ENCODE measurements at regions not wholly inside any gene's neighbourhood (a gene's known extent, or its start where the extent isn't known, plus 50 kb on each side); places are given as distances from the start of the nearest gene placed in this dataset.
"Not testable (repeated sequence)": the region's sequence is repeated elsewhere in the genome, so short reads cannot be mapped to it uniquely, and the experiment has no call there.

GRCh38 chr5:57429513-57430120, 53.0 kb downstream of the ACTBL2 start:
- H3K36me3 Mint-ChIP-seq, result no peaks in the 10 kb centered on the region
- H3K27ac Mint-ChIP-seq, result no peak overlapping the region
- DNase-seq, result no peak
- no peak overlapping the region for H3K4me3 Mint-ChIP-seq
- no peaks in the 10 kb centered on the region for H3K4me1 Mint-ChIP-seq
- peaks cover 4% of the 10 kb centered on the region for H3K27me3 Mint-ChIP-seq
- no peaks in the 10 kb centered on the region for H3K9me3 Mint-ChIP-seq

GRCh38 chr5:57429021-57429420, 53.6 kb downstream of the ACTBL2 start:
- not testable (repeated sequence) for H3K36me3 Mint-ChIP-seq, H3K9me3 Mint-ChIP-seq, H3K27me3 Mint-ChIP-seq, H3K4me1 Mint-ChIP-seq, H3K4me3 Mint-ChIP-seq, DNase-seq, H3K27ac Mint-ChIP-seq

GRCh38 chr5:57422993-57423392, 59.6 kb downstream of the ACTBL2 start:
- no peak for DNase-seq
- Mint-ChIP-seq H3K27me3 (no peaks in the 10 kb centered on the region), H3K4me1 (no peaks in the 10 kb centered on the region), H3K36me3 (no peaks in the 10 kb centered on the region), H3K4me3 (no peak overlapping the region), H3K27ac (no peak overlapping the region), H3K9me3 (no peaks in the 10 kb centered on the region)

GRCh38 chr5:57422341-57422740, 60.3 kb downstream of the ACTBL2 start:
- no peak overlapping the region for H3K4me3 Mint-ChIP-seq
- no peaks in the 10 kb centered on the region for H3K27me3 Mint-ChIP-seq
- no peaks in the 10 kb centered on the region for H3K4me1 Mint-ChIP-seq
- no peaks in the 10 kb centered on the region for H3K9me3 Mint-ChIP-seq
- DNase-seq, result no peak
- no peaks in the 10 kb centered on the region for H3K36me3 Mint-ChIP-seq
- H3K27ac Mint-ChIP-seq, result no peak overlapping the region

DNA sequence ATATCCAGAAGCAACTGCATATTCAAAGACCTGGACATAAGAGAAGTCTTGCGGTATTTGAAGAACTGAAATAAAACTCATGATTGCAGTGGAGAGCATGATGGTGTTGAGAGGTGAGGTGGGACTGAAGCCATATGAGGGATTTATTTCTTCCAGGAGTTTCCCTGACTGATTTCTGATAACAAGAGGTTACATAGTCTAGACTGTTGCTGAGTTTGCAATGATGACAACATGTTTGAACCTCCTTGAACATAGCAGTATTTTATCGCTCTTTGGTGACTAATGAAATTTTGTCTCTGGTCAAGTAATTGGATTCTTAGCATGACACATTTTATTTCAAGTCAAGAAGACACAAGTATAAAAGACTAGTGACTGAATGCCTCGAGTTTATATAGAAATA, 61.8 kb downstream of the ACTBL2 start:
- no peak for DNase-seq
- Mint-ChIP-seq H3K27ac (no peak overlapping the region), H3K27me3 (no peaks in the 10 kb centered on the region), H3K36me3 (no peaks in the 10 kb centered on the region), H3K4me1 (no peaks in the 10 kb centered on the region), H3K9me3 (no peaks in the 10 kb centered on the region), H3K4me3 (no peak overlapping the region)

- no peak overlapping the region for H3K27ac Mint-ChIP-seq
- DNase-seq, result no peak
- H3K4me1 Mint-ChIP-seq, result no peaks in the 10 kb centered on the region
- H3K36me3 Mint-ChIP-seq, result no peaks in the 10 kb centered on the region
- no peaks in the 10 kb centered on the region for H3K9me3 Mint-ChIP-seq
- no peaks in the 10 kb centered on the region for H3K27me3 Mint-ChIP-seq
- no peak overlapping the region for H3K4me3 Mint-ChIP-seq
Observed at GRCh38 chr5:57417971-57418370, 64.6 kb downstream of the ACTBL2 start.

- Mint-ChIP-seq H3K9me3 (no peaks in the 10 kb centered on the region), H3K27ac (no peak overlapping the region), H3K27me3 (no peaks in the 10 kb centered on the region), H3K4me1 (no peaks in the 10 kb centered on the region), H3K4me3 (no peak overlapping the region), H3K36me3 (no peaks in the 10 kb centered on the region)
- no peak for DNase-seq
Observed at GRCh38 chr5:57417320-57417719, 65.3 kb downstream of the ACTBL2 start.

GRCh38 chr5:57416278-57416994, 66.2 kb downstream of the ACTBL2 start:
- H3K9me3 Mint-ChIP-seq, result no peaks in the 10 kb centered on the region
- DNase-seq, result no peak
- no peak overlapping the region for H3K27ac Mint-ChIP-seq
- no peak overlapping the region for H3K4me3 Mint-ChIP-seq
- H3K4me1 Mint-ChIP-seq, result no peaks in the 10 kb centered on the region
- H3K36me3 Mint-ChIP-seq, result no peaks in the 10 kb centered on the region
- no peaks in the 10 kb centered on the region for H3K27me3 Mint-ChIP-seq

DNA sequence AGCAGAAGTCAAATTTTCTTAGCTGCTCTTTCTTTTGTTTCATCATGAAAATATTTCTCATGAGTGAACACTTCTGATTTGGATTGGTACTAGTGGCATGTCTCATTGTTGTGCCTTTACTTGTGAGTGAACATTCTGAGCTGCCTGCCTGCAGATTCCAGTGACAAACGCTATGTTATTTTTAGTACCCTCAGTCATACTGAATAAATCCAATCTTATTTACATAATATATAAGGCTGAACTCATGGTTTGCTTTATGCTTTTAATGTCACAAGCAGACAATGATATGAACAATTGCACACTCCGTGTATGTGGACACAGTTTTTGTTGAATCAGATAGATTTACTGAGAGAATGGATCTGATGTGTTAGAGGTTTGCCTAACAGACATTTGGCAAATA, 67.8 kb downstream of the ACTBL2 start:
- Mint-ChIP-seq H3K4me3 (no peak overlapping the region), H3K27ac (no peak overlapping the region), H3K27me3 (no peaks in the 10 kb centered on the region), H3K36me3 (no peaks in the 10 kb centered on the region), H3K4me1 (no peaks in the 10 kb centered on the region), H3K9me3 (no peaks in the 10 kb centered on the region)
- DNase-seq, result no peak

DNA sequence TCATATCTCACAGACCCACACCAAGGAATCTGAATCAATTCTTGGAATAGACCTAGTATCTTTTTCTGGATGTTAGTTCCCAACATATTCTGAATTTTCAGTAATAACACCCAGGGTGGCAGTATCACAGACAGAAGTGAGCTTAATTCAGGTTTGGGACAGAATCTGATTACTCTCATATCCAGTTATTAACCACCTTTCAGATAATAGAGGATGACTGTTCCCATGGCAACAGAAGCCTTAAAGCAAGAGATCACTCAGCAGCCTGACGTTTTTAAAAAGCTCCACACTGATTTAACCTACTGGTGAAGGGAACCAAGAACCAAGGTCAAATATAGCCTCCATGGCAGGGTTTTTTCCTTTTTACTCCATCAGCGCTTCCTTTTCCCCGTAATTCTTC, 68.4 kb downstream of the ACTBL2 start:
- Mint-ChIP-seq H3K27me3 (no peaks in the 10 kb centered on the region), H3K27ac (no peak overlapping the region)

DNA sequence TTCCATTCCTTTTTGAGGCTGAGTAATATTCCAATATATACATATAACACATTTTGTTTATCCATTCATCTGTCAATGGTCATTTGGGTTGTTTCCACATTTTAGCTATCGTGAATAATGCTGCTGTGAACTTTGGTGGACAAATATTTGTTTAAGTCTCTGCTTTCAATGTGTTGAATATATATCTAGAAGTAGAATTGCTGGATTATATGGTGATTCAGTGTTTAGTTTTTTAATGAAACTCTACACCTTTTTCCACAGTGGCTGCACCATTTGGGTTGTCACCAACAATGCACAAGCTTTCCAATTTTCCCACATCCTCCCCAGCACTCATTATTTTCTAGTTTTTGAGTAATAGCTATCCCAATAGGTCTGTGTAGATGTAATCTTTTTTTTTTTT, 69.5 kb downstream of the ACTBL2 start:
- H3K9me3 Mint-ChIP-seq, result no peaks in the 10 kb centered on the region
- H3K36me3 Mint-ChIP-seq, result no peaks in the 10 kb centered on the region
- H3K4me3 Mint-ChIP-seq, result no peak overlapping the region
- no peaks in the 10 kb centered on the region for H3K4me1 Mint-ChIP-seq
- H3K27me3 Mint-ChIP-seq, result no peaks in the 10 kb centered on the region
- no peak for DNase-seq
- no peak overlapping the region for H3K27ac Mint-ChIP-seq

More for the DNA sequence above, 68.4 kb downstream of the ACTBL2 start:
- no peak for DNase-seq
- Mint-ChIP-seq H3K9me3 (no peaks in the 10 kb centered on the region), H3K4me1 (no peaks in the 10 kb centered on the region), H3K4me3 (no peak overlapping the region), H3K36me3 (no peaks in the 10 kb centered on the region)

DNA sequence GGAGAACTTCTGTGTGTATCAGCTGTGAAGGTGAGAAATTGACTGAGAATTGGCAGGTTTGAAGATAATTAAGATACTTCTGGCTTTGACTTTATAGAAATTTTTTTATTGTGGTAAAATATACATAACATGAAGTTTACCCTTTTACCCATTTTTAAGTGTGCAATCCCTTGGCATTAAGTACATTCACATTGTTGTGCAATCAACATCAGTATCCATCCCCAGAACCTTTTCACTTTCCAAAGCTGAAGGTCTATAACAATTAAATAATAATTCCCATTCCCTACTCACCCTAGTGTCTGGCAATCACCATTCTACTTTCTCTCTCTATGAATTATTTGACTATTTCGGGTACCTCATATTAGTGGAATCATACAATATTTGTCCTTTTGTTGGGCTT, 69.9 kb downstream of the ACTBL2 start:
- H3K27ac Mint-ChIP-seq, result no peak overlapping the region
- no peaks in the 10 kb centered on the region for H3K9me3 Mint-ChIP-seq
- H3K4me3 Mint-ChIP-seq, result no peak overlapping the region
- no peaks in the 10 kb centered on the region for H3K27me3 Mint-ChIP-seq
- no peaks in the 10 kb centered on the region for H3K4me1 Mint-ChIP-seq
- H3K36me3 Mint-ChIP-seq, result no peaks in the 10 kb centered on the region
- no peak for DNase-seq

DNA sequence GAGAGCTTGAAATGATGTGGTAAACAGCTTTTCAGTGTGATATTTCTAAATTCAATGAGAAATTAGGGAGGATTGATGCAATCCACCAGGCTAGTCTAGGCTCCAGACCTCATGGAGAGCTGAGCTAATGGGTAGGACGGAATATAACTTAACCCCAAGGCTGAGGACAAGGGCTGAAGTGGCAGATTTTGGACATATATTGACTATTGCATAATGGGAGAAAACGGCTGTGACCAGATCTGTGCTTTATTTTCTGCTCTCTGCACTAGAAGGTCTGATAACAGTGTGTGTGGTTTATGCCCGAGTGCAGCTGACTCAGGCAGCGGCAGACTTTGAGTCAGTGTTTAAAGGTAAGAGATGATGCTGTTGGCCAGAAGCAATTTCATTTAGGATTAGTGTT, 70.6 kb downstream of the ACTBL2 start:
- H3K9me3 Mint-ChIP-seq, result no peaks in the 10 kb centered on the region
- no peak for DNase-seq
- no peaks in the 10 kb centered on the region for H3K4me1 Mint-ChIP-seq
- no peak overlapping the region for H3K4me3 Mint-ChIP-seq
- H3K36me3 Mint-ChIP-seq, result no peaks in the 10 kb centered on the region
- no peak overlapping the region for H3K27ac Mint-ChIP-seq
- H3K27me3 Mint-ChIP-seq, result no peaks in the 10 kb centered on the region

GRCh38 chr5:57410374-57411320, 72.0 kb downstream of the ACTBL2 start:
- H3K4me1 Mint-ChIP-seq, result no peaks in the 10 kb centered on the region
- H3K36me3 Mint-ChIP-seq, result no peaks in the 10 kb centered on the region
- no peak for DNase-seq
- no peaks in the 10 kb centered on the region for H3K27me3 Mint-ChIP-seq
- H3K27ac Mint-ChIP-seq, result no peak overlapping the region
- no peaks in the 10 kb centered on the region for H3K9me3 Mint-ChIP-seq
- no peak overlapping the region for H3K4me3 Mint-ChIP-seq

DNA sequence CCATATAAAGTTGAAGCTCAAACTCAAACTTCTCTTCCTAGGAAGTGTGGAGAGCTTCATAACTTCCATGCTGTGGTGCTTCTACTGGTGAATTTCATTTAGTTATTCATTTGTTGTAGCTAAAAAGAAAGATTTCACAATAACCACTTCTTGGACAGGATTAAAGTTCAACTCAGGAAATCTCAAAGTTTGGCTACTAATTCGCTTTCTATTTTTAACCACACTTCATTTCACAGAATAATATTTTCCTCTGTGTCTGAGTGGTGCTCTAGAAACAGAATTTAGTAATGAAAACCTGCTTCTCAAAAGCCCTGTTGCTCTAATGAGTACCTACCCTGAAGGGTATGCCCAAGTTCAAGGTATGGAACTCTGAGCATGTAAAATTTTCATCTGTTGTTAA, 73.9 kb downstream of the ACTBL2 start:
- Mint-ChIP-seq H3K36me3 (no peaks in the 10 kb centered on the region), H3K27ac (no peak overlapping the region), H3K9me3 (no peaks in the 10 kb centered on the region), H3K4me3 (no peak overlapping the region), H3K4me1 (no peaks in the 10 kb centered on the region), H3K27me3 (peaks cover 2% of the 10 kb centered on the region)
- DNase-seq, result no peak

Measured in activated naive CD8-positive, alpha-beta T cell treated with anti-CD3 and anti-CD28 coated beads for 36 hours (primary cell).